Stimulated activated CD4-positive, alpha-beta T cell treated with anti-CD3 and anti-CD28 coated beads, Interleukin-1b, Interleukin-23, amount 100 ng/mL, for 4 hours (primary cell): ENCODE measurements at regions not wholly inside any gene's neighbourhood (a gene's known extent, or its start where the extent isn't known, plus 50 kb on each side); places are given as distances from the start of the nearest gene placed in this dataset.
"Not testable (repeated sequence)": the region's sequence is repeated elsewhere in the genome, so short reads cannot be mapped to it uniquely, and the experiment has no call there.

ENCODE experiments used
- DNase-seq, 2 donors: peaks; one replicate each; pipeline ENCODE4 v3.0.0-alpha.2; 2020; ENCODE audit warnings: low read depth in 2 of 2

DNA sequence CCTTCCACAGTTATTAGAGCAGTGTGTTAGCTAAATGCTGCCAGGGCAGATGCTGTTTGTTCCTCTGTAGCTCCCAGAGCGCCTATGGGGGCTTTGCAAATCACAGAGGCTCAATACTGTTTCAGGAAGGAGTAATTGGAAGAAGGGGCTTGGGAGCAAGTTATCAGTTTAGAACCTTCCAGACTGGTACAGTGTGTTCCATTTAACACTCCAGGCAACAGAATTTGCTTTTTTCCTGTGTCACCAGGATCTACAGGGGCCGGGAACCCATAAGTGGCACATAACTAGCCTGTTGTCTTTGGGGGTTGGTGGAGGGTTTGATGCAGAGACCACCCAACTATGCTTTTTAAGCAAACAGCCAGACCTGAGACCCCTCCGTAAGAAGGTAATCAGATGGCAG, 307.3 kb upstream of the KCNN2 start:
- DNase-seq, result no peak

DNA sequence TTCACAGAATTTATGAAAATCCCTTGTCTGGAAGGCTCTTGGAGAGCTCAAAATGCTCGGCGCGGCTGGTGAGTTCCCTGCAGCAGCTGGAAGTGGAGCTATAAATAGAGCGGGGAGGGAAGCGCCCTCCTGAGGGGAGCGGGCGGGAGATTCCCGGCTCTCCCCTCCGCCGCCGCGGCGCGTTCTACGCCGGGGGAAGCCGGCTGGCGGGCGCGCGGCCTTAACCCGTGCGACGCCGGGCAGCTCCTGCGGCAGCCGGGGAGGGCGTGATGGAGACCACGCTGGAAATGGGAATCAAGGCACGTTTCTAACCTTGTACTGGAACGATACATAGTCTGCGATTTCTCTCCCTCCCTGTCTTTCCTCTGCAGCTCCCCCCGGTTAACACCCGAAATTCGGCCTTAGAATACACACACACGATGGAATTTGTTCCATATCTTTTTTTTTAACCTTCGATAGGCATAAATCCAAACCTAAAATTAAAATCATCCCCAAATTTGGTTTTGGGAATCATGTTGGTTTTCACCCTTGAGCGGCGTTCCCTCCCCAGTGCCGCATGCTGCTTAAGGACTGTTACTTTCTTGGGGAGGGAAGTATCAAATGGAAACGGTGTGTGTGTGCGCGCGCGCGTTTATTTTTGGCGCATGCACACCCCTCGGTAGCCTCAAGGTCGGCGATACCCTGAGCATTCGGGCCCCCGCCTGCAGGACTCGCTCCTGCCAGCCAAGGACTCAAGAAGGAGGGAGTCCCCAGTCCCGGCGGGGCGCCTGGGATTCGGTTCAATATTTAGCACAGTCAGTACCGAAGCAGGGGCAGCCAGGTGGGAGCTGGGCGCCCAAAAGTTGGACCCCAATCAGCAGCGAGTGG, 306.3 kb upstream of the KCNN2 start:
- DNase-seq, result no peak

DNA sequence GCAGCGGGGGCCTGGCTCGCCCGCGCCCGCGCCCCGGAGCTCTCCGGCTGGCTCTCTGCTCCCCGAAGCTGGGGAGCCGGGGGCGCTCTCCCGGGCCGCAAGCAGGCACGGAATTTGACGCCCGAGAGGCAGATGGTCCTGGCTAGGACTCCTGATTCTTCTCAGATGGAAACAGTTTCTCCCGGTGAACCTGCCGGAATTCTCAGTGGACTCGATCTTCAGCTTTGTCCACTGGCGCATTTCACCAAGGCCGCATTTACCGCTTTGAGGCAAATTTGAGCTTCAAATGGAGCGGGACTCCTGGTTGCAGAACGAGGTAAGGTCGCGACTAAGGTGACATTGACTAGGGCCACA, 305.7 kb upstream of the KCNN2 start:
- no peak for DNase-seq

DNA sequence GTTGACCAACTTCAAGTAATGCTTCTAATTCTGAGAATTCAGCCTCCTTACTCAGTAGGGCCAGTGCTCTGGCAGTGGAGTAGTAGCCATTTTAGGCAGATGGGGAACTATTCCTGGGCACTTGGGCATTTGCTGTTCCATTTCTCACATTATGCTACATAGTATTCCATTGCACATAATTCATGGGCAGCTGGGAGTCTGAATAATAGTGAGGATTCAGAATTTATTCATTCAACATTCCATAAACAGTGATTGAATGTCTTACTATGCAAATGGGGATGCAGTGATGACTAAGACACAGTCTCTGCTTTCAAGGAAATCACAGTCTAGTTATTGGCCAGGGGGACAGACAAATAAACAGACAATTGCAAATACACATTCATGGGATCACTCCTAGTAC, 301.0 kb upstream of the KCNN2 start:
- DNase-seq, result no peak

DNA sequence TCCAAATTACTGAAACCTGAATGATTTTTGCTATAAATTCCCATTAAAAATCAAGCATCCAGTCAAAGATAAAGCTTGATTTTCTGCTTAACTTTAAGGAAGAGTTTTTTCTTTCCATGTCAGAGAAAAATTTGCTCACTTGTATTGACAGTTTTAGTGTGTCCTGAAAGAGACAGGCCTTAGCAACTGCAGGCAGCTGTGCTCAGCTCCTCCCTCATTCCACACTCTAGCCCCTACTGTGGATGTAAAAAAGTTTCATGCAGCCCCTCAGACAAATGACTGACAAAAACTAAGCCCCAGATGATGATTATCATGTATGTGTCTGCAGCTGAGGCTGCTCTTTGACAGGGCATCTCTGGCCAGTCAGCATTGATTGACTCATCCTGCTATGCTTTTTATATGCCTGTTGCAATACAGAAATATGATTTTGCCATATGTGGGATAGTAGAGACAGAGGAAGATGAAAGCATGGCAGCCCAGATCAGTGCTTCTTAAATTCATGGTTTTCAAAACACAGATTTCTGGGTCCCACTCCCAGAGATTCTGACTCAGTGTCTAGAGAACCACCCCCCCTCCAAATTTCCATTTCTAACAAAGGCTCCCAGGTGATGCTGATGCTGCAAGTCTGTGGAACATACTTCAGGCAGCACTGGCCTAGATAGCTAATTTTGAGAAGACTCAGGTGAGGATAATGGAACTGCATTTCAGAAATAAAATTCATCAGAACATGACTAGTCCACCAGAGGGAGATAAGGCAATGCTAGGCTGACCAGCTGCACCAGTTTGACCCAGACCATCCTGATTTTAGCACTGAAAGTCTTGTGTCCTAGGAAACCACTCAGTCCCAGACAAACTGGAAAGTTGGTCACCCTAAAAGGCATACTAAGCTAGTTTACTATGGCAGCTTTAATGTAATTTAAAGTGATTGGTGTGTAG, 298.7 kb upstream of the KCNN2 start:
- no peak for DNase-seq

DNA sequence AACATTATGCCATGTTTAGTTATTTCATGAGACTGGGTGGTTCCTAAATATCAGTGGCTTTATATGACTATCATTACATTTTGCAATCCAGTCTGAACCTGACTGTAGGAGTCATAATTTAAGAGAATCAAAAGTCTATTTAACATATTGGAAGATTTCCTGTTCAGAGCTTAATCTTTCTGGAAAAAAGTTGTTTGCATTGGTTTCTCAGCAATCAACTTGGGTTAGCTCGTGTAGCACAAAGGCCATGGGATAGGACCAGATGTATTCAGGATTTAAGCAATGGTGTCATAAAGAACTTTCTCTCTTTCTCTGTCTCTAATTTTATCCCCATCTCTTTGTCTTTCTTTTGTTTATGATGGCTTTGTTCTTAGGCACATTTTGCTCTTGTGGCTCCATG, 296.0 kb upstream of the KCNN2 start:
- no peak for DNase-seq

DNA sequence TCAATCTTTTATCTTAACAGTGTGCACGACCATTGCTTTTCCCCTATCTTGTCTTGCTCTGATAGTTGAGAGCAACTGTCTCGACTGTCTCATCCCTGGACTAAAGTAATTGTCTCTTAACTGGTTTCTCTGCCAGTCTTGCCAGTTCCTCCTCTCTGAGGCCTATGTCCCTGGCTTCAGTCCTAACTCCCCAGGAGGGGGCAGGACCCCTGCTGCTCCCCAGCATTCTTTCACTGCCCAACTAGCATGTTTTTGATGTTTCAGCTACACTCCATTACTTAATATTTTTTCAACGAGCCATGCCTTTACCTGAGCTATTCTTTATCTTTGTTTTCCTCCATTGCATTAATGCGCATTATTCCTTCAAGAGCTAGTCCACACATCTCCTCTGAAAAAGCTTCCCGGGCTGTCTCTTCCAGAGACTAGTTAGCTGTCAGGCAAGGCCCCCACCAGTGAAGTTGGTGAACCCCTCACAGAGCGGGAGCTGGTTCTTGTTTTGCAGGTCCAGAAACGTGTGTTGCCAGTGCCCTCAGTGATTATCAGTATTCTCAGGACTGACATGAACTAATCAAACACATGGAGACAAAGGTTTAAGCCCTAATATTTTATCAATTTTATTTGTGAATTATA, 291.7 kb upstream of the KCNN2 start:
- DNase-seq, result no peak

DNA sequence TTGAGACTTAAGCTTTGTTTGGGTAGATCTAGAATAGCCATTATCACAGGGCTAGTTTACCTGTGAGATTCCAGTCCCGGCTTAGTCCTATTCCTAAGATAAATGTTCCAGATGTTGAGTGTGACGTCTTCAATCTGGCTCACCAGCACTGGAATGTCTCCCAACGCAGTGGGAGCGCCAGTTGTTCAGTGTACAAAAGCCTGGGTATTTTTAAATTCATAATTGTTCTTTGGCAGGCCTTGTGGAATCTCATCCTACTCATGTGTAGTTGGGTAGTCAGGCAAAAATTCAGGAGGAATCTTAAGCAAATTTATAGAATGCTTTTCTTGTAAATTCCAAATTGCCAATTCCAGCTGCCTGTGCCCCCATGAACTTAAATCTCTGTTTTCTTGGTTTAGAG, 272.6 kb upstream of the KCNN2 start:
- DNase-seq, result no peak

DNA sequence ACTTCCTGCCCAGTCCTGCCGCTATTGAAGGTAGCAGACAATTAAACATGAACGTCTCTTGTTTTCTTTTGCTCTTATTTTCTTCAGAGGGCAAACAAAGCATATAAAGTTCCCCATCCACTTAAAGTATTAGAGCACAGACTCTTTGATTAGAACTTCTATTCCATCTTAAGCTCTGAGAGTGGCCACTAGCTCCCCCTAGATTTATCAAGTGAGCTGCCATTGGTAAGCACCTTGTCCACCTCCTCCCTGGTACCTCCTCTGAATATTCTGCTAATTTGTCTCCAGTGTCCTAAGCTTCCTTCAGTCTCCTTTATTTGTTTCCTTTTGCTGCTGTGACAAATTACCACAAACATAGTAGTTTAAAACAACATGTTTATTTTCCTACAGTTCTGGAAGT, 264.3 kb upstream of the KCNN2 start:
- no peak for DNase-seq

DNA sequence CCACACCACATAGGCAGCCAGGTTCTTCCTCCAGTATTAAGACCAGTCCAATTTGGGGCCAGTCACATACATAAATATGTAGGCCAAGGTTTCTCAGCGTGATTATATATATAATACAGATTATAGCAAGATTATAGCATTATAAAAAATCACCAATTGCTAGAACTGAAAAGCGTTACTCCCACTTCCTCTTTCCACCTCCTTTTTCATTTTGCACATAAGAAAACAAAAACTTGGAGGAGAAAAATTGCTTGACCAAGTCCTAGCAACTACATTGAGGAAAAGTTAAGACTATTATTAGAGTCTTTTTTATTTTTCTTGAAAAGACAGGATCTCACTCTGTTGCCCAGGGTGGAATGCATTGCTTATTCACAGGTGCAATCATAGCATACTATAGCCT, 262.7 kb upstream of the KCNN2 start:
- DNase-seq, result no peak

DNA sequence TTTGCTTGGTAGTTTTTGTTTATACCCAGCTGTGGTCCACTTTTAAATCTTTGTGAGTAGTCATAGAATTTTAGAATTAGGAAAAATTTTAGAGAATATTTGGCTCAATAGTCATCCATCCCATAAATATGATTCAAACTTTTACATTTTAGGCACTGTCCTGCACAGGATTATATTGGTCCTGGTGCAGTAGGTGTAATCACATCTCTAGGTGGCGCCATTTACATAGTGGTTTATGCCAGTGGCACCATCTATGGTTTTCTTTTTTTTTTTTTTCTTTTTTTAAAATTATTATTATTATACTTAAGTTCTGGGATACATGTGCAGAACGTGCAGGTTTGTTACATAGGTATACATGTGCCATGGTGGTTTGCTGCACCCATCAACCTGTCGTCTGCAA, 260.7 kb upstream of the KCNN2 start:
- DNase-seq, result no peak

DNA sequence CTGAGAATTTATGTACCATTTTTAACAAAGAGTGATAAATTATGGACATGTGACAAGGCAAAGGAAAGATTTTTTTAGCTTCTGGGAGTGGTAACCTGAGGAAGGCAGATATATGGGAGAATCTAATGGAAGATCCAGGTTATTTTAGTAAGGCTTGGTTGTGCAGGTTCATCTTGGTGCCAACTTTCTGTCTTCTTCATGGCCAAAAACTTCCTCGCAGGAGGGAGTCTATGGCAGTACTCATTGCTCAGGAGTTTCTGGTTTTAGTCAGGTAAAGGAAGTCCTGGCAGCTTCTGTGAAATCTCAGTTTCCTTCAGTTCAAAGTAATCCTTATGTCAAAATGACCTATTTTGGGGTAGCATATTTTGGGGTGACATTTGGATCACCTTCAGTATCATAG, 248.3 kb upstream of the KCNN2 start:
- DNase-seq, result no peak

DNA sequence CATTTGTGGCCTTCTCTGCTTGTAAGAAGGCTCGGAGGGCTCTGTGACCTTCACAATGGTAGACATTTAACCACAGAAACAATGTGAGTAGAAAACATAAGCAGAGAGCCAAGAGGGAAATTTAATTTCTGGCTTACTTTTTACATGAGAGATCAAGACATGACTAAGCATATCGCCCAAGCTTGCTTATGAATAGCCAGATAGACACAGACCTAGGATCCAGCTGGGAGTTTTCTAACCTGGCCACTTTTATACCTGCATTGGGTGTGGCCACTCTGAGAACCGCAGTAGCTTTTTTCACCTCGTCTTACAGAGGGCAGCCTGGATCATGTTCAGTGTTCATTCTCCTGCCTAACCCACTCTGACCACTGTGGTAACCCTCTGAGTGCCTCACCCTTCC, 244.9 kb upstream of the KCNN2 start:
- DNase-seq, result no peak

DNA sequence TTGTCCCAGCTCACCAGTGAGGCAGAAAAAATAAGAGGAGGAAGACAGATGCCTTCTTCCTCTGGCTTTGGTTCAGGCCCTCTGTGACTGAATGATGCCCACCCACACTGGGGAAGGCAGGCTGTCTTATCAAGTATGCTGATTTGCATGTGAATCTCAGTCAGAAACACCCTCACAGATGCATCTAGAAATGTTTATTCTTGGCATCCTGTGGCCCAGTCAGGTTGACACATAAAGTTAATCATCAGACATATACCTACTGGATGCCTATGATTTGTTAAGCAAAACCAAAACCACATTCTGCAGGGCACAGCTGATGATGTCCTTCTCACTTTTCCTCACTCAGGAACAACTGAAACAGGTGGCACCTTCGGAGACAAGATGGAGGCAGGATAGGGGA, 243.4 kb upstream of the KCNN2 start:
- DNase-seq, result no peak

DNA sequence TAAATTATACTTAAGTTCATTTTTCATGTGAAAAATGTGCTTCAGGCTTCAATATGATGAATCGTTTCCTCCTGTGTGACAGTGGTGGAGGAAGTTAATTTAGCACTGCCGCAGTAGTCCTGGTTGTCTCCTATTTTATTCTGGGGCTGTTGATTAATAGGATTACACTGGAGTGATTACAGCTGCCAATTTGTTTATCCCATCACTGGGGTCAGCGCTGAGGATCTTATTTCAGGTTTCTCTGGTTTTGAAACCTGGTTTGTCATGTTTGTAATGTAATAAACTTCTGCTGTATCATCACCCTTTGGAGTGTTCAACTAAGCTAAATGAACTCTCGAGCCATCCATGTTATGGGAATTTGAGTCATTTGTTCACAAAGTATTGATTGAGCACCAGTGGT, 241.7 kb upstream of the KCNN2 start:
- DNase-seq, result no peak

DNA sequence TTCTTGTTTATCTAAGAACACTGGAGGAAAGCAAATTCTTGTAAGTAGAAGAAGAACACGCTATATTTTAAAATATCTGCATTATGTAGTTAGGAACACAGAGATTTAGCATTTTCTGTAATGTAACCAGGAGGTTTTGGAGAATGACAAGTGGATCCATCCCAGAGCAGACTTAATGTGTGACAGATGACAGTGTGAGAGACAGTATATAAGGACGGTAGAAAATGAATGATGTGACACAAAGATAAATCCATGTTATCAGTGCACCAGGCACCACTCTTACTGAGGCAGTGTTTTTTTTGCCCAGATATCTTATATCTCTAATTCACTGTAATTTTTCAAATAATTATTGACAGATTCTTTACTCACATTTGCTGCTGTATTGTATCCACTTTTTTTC, 239.0 kb upstream of the KCNN2 start:
- DNase-seq, result no peak

DNA sequence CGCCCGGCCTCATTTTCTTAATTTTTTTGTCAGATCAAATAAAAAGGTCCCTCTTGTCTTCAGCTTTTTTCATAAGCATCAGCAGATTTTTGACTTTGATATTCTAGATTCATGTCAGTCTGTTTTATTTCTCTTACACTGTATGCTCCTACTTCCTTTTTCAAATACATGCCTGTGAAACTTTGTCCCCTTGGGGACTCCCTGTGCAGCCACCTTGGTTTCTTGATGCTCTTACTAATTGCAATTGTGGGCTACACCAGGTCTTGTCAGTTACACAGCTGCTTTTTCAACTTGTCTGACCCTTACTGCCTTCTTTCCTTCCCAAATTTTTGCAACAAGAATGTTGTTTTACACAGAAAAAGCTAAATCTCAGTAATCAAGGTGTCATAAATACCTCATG, 238.2 kb upstream of the KCNN2 start:
- no peak for DNase-seq

DNA sequence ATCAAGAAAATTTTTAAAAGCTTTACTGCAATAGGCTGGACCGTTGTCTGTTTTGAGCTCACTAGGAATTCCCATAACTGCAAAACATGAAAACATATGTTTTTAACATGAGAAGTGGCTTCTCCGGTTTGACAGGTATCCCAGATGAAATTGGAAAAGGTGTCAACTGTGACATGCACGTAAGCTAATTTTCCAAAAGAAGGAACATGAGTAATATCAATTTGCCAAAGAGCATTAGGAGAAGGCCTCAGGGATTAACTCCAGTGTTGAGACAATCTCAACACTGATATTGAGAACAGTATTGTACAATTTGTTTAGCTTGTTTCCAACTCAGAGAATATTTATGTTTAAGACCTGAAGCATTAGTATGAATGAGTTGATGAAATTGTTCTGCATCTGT, 215.5 kb upstream of the KCNN2 start:
- no peak for DNase-seq

DNA sequence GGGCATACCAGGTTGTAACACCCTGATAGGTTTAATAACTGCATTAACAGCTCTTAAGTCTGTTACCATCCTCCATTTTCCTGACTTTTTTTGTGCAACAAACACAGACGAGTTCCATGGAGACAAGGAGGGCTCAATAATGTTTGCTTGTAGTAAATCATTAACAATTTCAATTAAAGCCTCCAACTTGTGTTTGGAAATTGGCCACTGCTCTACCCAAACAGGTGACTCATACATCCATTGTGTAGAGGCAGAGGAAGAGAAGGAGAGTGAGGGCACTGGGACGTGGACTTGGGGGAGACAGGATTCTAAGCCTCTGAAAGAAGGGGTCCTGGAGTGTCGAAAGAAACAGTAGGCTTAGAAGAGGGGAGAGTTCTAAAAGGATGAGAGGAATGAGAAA, 213.6 kb upstream of the KCNN2 start:
- no peak for DNase-seq

DNA sequence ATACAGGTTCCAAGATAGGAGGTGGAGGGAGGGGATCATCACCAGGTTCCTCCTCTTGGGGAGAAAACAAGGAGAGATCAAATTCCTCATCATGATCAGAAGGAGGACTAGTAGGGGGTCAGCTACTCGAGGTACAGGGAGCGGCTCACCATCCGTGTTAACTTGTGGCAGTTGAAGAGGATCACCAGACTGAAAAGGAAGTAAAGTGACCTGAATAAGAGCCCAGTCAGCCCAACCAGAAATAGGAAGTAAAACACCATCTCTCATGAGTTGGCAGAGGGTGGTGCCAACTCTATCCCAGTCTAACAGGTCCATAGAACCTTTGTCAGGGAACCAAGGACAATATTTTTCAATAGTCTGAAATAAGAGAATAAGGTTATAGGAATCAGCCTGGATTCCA, 213.1 kb upstream of the KCNN2 start:
- not testable (repeated sequence) for DNase-seq

DNA sequence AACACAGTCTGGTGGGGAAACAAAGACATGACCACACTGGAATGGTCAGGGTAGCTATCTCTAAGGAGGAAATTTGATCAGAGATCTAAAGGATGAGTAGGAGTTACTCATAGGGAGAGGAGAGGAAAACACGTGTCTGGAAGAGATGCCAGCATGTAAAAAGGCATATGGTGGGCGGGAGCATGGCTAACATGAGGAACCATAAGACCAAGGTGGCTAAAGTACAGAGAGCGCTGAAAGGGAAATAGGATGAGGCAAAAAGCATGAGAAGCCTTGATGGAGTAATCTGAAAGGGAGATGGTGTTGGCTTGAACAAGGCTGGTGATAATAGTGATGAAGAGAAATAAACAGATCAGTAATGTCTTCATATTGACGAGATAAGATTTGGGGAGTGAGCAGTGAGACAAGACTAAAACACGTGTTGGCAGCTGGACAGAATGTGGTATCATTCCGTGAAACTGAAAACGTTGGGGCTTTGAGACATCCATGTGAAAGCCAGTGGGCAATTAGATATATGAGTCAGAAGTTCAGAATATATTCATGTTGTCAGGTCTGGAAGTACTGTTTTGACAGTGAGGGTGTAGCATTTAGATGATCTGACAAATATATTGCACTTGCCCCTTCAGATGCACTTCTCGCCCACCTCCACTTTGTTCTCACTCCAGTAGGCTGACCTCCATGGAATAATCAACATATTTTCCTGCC, 209.1 kb upstream of the KCNN2 start:
- no peak for DNase-seq

DNA sequence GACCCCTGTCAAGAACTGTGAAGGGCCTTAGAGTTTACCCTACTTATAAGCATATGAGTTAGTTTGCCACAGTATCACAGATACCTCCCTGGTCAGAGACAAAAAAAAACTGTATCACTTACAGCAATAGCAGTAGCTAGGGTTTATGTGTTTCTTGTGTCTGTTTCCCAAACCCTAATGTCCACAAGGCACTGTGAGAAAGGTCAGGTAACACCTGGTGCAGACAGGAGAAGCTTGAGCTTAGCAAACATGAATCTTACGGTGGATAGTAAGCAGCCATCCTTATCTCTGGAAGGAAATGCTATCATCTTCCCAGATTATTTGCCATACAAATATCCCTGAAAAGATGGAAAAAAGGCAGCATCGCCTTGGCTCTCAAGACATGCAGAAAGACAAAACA, 208.5 kb upstream of the KCNN2 start:
- no peak for DNase-seq
